Nephron progenitor cell (in vitro differentiated cells): ENCODE measurements at regions not wholly inside any gene's neighbourhood (a gene's known extent, or its start where the extent isn't known, plus 50 kb on each side); places are given as distances from the start of the nearest gene placed in this dataset.

Source experiments
- DNase-seq: peaks from one replicate; pipeline ENCODE4 v3.0.0; 2021
- H3K27ac Mint-ChIP-seq: 2 replicates; pipeline ENCODE4 v1.8.0; 2021; ENCODE audit warnings: mild to moderate bottlenecking, moderate library complexity, mixed read lengths
- H3K27me3 Mint-ChIP-seq: 2 replicates; pipeline ENCODE4 v1.8.0; 2021; ENCODE audit warnings: mild to moderate bottlenecking, low read depth, mixed read lengths; ENCODE audit not compliant: poor library complexity
- H3K36me3 Mint-ChIP-seq: 2 replicates; pipeline ENCODE4 v1.8.0; 2021; ENCODE audit warnings: low read depth, mixed read lengths
- H3K4me1 Mint-ChIP-seq: 2 replicates; pipeline ENCODE4 v1.8.0; 2021; ENCODE audit warnings: mixed read lengths
- H3K4me3 Mint-ChIP-seq: 2 replicates; pipeline ENCODE4 v1.8.0; 2021; ENCODE audit warnings: mild to moderate bottlenecking, moderate library complexity, mixed read lengths
- H3K9me3 Mint-ChIP-seq: 2 replicates; pipeline ENCODE4 v1.8.0; 2021; ENCODE audit warnings: mild to moderate bottlenecking, moderate library complexity, mixed read lengths
- CTCF ChIP-seq: fragments of 200-600 bp; sonication (generic); IDR thresholded peaks from 2 replicates; pipeline ENCODE4 v1.5.0; 2021; ENCODE audit warnings: antibody characterized with exemption

- Mint-ChIP-seq H3K4me3 (no peak overlapping the region), H3K9me3 (no peaks in the 10 kb centered on the region), H3K27me3 (no peaks in the 10 kb centered on the region), H3K27ac (peak overlapping the region; percentile 25), H3K4me1 (peaks cover 35% of the 10 kb centered on the region), H3K36me3 (no peaks in the 10 kb centered on the region)
- TF ChIP-seq CTCF: no peak
- DNase-seq: no peak
Observed at GRCh38 chr6:6906570-6907213, 201.1 kb upstream of the RREB1 start.

GRCh38 chr6:6907286-6907685 is 200.5 kb upstream of the RREB1 start:
- peaks cover 41% of the 10 kb centered on the region for H3K4me1 Mint-ChIP-seq
- no peak for TF ChIP-seq CTCF
- H3K27me3 Mint-ChIP-seq: no peaks in the 10 kb centered on the region
- DNase-seq: no peak
- H3K9me3 Mint-ChIP-seq: no peaks in the 10 kb centered on the region
- no peaks in the 10 kb centered on the region for H3K36me3 Mint-ChIP-seq
- no peak overlapping the region for H3K4me3 Mint-ChIP-seq
- H3K27ac Mint-ChIP-seq: peak overlapping the region; percentile 25

GRCh38 chr6:6908121-6908520 is 199.6 kb upstream of the RREB1 start:
- Mint-ChIP-seq H3K27me3 (no peaks in the 10 kb centered on the region), H3K9me3 (no peaks in the 10 kb centered on the region), H3K4me3 (no peak overlapping the region), H3K4me1 (peaks cover 50% of the 10 kb centered on the region), H3K36me3 (no peaks in the 10 kb centered on the region), H3K27ac (no peak overlapping the region)
- DNase-seq: no peak
- TF ChIP-seq CTCF: no peak

GRCh38 chr6:6909111-6909510 is 198.7 kb upstream of the RREB1 start:
- no peak for TF ChIP-seq CTCF
- no peaks in the 10 kb centered on the region for H3K27me3 Mint-ChIP-seq
- no peaks in the 10 kb centered on the region for H3K36me3 Mint-ChIP-seq
- H3K9me3 Mint-ChIP-seq: no peaks in the 10 kb centered on the region
- DNase-seq: no peak
- H3K4me1 Mint-ChIP-seq: peaks cover 54% of the 10 kb centered on the region
- H3K27ac Mint-ChIP-seq: no peak overlapping the region
- H3K4me3 Mint-ChIP-seq: no peak overlapping the region

GRCh38 chr6:6910734-6911295 is 196.9 kb upstream of the RREB1 start:
- Mint-ChIP-seq H3K36me3 (no peaks in the 10 kb centered on the region), H3K27me3 (no peaks in the 10 kb centered on the region), H3K4me3 (no peak overlapping the region), H3K4me1 (peaks cover 48% of the 10 kb centered on the region), H3K9me3 (no peaks in the 10 kb centered on the region), H3K27ac (no peak overlapping the region)
- TF ChIP-seq CTCF: no peak
- DNase-seq: no peak

- Mint-ChIP-seq H3K27me3 (peaks cover 2% of the 10 kb centered on the region), H3K4me1 (peaks cover 50% of the 10 kb centered on the region), H3K27ac (no peak overlapping the region), H3K36me3 (no peaks in the 10 kb centered on the region), H3K9me3 (no peaks in the 10 kb centered on the region), H3K4me3 (no peak overlapping the region)
- no peak for DNase-seq
- TF ChIP-seq CTCF: no peak
Observed at GRCh38 chr6:6911391-6911790, 196.4 kb upstream of the RREB1 start.
